GM15510 (cell line): ENCODE measurements at regions not wholly inside any gene's neighbourhood (a gene's known extent, or its start where the extent isn't known, plus 50 kb on each side); places are given as distances from the start of the nearest gene placed in this dataset.

Source experiments
- POLR2A ChIP-seq: IDR thresholded peaks from 3 replicates; pipeline ENCODE4 v1.6.1; 2011; ENCODE audit warnings: borderline replicate concordance; ENCODE audit not compliant: insufficient read length; ENCODE audit errors: extremely low read depth

DNA sequence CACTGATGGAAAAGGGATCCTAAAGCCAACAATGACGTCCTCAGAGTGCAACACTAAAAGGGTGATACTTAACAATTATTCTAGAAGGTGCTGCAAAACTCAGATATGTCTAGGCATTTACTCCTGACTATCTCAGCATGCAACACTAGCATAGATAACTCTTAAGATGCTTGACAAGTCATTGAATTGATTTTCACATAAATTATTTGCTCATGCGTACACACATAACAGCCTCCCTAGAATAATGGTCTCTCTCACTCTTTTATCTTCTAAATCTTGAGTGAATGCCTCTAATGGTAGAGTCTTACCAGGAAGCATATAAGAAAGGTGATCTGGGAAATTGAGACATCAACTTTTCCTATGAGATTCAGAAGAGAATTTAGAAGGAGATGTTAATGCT is 1283.7 kb downstream of the MRPL39 start:
- no peak for TF ChIP-seq POLR2A

DNA sequence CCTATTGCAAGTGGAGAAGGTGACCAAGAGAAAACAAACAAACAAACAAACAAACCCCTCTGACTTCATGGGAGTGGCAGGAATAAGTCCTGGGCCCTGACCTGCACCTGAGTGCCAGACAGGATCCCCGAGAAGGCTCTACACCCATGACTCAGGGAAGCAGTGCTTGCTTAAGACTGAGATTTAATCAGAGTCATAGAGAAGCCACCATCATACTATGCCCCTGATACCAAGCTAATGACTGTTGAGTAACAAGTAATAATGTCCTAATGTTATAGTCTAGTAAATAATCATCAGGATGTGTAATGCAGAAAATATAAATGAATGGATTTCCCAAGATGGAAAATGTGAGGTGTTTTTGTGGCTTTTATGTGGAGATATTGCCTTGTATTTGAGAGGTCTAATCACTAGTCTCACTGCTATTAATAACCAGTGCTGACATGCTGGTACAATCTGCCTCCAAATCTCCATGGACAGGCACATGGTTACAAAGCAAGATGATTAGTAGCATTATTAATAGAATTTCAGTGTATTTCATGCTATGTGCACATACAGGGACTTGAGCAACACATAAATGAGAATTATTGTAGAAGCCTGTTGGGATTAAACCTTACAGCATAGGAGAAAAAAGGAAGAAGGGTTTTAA is 1290.9 kb downstream of the MRPL39 start:
- no peak for TF ChIP-seq POLR2A

GRCh38 chr21:24310788-24311187 is 1296.5 kb downstream of the MRPL39 start:
- no peak for TF ChIP-seq POLR2A

GRCh38 chr21:24308183-24308582 is 1299.1 kb downstream of the MRPL39 start:
- TF ChIP-seq POLR2A, result no peak

DNA sequence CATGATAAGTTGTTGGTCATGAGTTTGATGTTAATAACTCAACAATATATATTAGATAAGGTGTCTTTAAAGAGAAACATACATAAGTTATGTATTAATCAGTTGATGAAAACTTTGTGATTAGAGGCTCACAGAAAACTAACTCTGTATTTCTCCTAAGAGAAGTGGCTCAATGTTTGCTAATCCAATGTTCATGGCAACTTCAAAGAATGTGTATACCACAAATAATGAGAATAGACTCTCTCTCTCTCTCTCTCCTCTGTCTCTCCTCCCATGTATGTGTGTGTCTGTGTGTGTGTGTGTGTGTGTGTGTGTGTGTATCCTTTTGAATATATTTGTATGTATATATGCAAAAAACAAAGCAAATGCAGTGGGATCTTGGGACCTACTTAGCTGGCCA is 1304.9 kb downstream of the MRPL39 start:
- TF ChIP-seq POLR2A, result no peak

DNA sequence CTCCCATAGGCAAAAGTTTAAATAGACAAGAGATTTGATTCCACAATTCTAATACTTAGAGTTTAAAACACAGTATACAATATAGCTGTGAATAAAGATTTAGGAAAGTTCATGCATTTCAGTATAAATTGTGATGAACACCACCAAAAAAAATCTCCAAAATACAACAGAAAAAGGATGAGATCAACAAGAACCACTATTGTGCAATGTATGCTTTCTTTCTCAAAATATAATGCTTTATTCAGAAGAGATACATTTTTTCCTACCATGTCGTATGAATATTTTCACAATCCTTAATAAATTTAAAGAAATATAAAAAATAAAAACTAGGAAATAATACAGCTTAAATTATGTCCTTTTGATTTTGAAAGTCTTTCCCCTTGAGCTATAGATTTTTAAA is 1309.2 kb downstream of the MRPL39 start:
- TF ChIP-seq POLR2A, result no peak

DNA sequence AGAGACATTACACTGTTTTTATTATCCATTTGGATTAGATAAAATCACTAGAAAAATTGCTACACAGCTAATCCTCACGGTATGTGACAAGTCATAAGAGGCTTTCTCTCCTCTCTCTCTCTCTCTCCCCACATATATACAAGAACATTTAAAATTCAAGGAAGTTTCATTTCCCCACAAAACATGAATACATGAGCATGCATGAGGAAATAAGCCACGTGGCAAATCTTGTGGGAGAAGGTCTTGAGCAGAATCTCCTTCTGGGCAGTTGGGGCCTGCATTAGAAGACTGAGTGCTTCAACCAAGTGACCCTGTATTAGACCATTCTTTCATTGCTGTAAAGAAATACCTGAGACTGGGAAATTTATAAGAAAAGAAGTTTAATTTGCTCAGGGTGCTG is 1313.1 kb downstream of the MRPL39 start:
- no peak for TF ChIP-seq POLR2A

GRCh38 chr21:24290151-24290833 is 1317.0 kb downstream of the MRPL39 start:
- no peak for TF ChIP-seq POLR2A

GRCh38 chr21:24289539-24289938 is 1317.7 kb downstream of the MRPL39 start:
- TF ChIP-seq POLR2A, result no peak

GRCh38 chr21:24280596-24280995 is 1326.7 kb downstream of the MRPL39 start:
- TF ChIP-seq POLR2A, result no peak

GRCh38 chr21:24278711-24279110 is 1328.6 kb downstream of the MRPL39 start:
- TF ChIP-seq POLR2A, result no peak

DNA sequence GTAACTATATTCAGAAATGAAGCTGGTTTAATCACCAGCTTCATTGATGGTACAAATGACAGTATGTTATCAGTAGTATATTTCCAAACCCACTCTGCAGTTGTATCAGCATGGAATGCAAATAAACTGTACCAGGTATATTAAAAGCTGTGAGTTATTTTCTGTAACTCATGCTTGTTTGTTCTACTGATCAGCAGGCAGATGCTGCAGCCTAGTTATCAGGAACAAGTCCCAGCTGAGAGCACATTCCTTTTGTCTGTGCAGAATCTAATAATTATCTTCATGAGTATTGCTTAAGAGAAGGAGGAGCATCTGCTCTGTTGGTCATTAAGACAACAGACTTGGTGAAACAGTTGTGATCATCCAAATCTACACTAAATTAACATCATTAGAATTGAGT is 1331.1 kb downstream of the MRPL39 start:
- TF ChIP-seq POLR2A, result no peak

- TF ChIP-seq POLR2A, result no peak
Observed at GRCh38 chr21:24275616-24276015, 1331.7 kb downstream of the MRPL39 start.

GRCh38 chr21:24272521-24272938 is 1334.8 kb downstream of the MRPL39 start:
- TF ChIP-seq POLR2A, result no peak

GRCh38 chr21:24265987-24266386 is 1341.3 kb downstream of the MRPL39 start:
- no peak for TF ChIP-seq POLR2A

- no peak for TF ChIP-seq POLR2A
Observed at GRCh38 chr21:24260751-24261150, 1346.5 kb downstream of the MRPL39 start.
